ENCODE measurements at regions not wholly inside any gene's neighbourhood (a gene's known extent, or its start where the extent isn't known, plus 50 kb on each side); places are given as distances from the start of the nearest gene placed in this dataset.

DNA sequence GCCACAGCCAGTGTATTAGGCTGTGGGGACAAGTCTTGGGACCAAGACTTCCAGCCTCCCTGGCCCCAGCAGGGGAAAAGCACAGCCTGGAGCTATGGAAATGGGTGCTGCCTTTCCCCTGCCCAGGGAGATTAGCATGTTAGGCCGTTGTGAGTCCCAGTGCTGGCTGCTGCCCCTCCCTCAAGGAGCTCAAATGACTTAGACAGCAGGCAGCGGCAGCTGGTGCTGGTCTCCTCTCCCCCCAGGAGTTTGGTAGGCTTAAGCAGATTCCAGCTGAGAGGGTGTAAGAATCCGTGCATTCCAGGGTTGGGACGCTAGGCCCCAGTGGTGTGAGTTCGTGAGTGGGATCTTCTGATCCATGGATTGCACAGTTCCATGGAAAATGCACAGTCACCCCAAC lies 301.5 kb upstream of the PHF14 start:
- WGBS, 3 donors: 81 to 87% (median 83%) methylated on average over 5 of the region's 5 CpGs
- no peaks in the 10 kb centered on the region for H3K9me3 ChIP-seq
- DNase-seq: no peak
- no peak overlapping the region for H3K27ac ChIP-seq
- no peak overlapping the region for H3K4me3 ChIP-seq
- intact Hi-C loops (cut with DNase I): no loop called here
- H3K27me3 ChIP-seq: no peaks in the 10 kb centered on the region
- no peaks in the 10 kb centered on the region for H3K36me3 ChIP-seq
- TF ChIP-seq EP300 (IDR thresholded peaks at IDR 0.05) (no peak), POLR2A (IDR thresholded peaks at IDR 0.05) (no peak)
- TF ChIP-seq, protein P1, sequence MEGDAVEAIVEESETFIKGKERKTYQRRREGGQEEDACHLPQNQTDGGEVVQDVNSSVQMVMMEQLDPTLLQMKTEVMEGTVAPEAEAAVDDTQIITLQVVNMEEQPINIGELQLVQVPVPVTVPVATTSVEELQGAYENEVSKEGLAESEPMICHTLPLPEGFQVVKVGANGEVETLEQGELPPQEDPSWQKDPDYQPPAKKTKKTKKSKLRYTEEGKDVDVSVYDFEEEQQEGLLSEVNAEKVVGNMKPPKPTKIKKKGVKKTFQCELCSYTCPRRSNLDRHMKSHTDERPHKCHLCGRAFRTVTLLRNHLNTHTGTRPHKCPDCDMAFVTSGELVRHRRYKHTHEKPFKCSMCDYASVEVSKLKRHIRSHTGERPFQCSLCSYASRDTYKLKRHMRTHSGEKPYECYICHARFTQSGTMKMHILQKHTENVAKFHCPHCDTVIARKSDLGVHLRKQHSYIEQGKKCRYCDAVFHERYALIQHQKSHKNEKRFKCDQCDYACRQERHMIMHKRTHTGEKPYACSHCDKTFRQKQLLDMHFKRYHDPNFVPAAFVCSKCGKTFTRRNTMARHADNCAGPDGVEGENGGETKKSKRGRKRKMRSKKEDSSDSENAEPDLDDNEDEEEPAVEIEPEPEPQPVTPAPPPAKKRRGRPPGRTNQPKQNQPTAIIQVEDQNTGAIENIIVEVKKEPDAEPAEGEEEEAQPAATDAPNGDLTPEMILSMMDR (IDR thresholded peaks at IDR 0.05): no peak
- H3K4me1 ChIP-seq (ENCODE audit: insufficient read depth): no peaks in the 10 kb centered on the region

DNA sequence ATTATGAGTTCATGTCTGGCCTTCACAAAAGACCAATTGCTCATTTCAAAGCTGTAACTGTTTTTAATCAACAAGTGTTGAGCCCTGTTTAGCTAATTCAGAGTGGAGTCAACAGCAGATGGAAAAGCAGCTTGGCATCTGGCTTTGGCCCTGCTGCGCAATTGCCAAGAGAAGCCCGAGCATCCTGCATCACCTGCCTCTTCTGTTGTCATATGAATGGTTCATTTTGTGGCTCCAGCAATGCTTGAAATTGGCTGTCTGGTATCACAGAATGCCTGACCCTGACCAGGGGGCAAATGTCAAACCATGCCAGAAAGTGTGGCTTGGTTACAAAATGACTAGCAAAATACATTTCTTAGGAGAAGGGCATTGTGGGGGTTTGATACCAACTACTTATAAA lies 296.5 kb upstream of the PHF14 start:
- no peak for DNase-seq
- no peak overlapping the region for H3K4me3 ChIP-seq
- H3K4me1 ChIP-seq (ENCODE audit: insufficient read depth): no peaks in the 10 kb centered on the region
- H3K36me3 ChIP-seq: no peaks in the 10 kb centered on the region
- TF ChIP-seq EP300 (IDR thresholded peaks at IDR 0.05) (no peak), POLR2A (IDR thresholded peaks at IDR 0.05) (no peak)
- TF ChIP-seq, protein P1 (IDR thresholded peaks at IDR 0.05): no peak
- H3K27ac ChIP-seq: no peak overlapping the region
- intact Hi-C loops (cut with DNase I): no loop called here
- no peaks in the 10 kb centered on the region for H3K27me3 ChIP-seq
- WGBS, 3 donors: 75 to 92% (median 81%) methylated on average over 2 of the region's 2 CpGs
- no peaks in the 10 kb centered on the region for H3K9me3 ChIP-seq

DNA sequence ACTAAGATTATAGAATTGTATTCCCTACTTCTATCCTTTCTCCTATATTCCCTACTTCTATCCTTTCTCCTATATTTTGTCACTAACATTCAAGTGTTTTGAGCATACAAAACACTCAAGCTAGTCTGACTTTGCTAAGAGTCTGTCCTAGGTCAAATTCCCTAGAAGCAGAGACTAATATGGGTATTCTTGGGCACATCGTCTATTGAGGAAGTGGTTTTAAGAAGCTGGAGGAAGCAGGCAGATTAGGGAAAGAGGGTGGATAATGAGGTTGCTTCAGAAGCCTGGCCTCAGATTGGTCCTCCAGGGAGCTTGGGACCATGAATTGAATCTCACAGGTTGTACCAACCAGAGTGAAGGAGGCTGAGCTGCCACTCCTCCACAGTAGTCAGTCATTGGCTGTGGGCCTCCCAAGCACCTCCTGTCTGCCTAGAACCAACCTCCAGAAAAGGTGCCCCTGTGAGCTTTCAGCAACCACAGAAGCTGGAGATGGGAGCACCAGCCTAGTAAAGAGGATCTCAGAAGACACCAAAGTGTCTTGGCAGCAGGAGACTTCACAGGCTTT lies 295.9 kb upstream of the PHF14 start:
- no peak overlapping the region for H3K4me3 ChIP-seq
- no peaks in the 10 kb centered on the region for H3K9me3 ChIP-seq
- no peaks in the 10 kb centered on the region for H3K36me3 ChIP-seq
- 77 to 86% (median 86%) methylated on average over 1 of the region's 1 CpG for WGBS, 3 donors
- H3K27ac ChIP-seq: no peak overlapping the region
- intact Hi-C loops (cut with DNase I): no loop called here
- no peaks in the 10 kb centered on the region for H3K27me3 ChIP-seq
- TF ChIP-seq POLR2A (IDR thresholded peaks at IDR 0.05) (no peak), EP300 (IDR thresholded peaks at IDR 0.05) (no peak)
- TF ChIP-seq, protein P1 (IDR thresholded peaks at IDR 0.05): no peak
- DNase-seq: no peak
- no peaks in the 10 kb centered on the region for H3K4me1 ChIP-seq (ENCODE audit: insufficient read depth)

DNA sequence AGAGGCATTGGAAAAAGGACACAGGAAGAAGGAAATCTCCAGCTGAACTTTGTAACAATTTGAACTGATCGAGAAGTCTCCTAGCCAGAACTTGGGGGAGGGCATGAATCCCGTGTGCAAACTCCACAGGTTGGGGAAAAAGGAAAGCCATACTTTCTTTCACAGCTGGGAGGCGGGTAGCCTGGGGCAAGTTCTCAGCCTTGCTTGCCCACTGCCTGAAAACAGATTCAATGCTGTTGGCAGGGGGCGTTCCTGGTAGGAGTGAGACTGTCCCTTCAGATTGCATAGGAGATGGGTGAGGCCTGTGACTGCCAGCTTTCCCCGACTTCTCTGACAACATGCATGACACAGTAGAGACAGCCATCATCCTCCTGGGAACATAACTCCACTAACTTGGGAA lies 289.1 kb upstream of the PHF14 start:
- H3K27ac ChIP-seq: no peak overlapping the region
- no peaks in the 10 kb centered on the region for H3K27me3 ChIP-seq
- no peaks in the 10 kb centered on the region for H3K4me1 ChIP-seq (ENCODE audit: insufficient read depth)
- H3K36me3 ChIP-seq: no peaks in the 10 kb centered on the region
- TF ChIP-seq POLR2A (IDR thresholded peaks at IDR 0.05) (no peak), EP300 (IDR thresholded peaks at IDR 0.05) (no peak)
- no peak for DNase-seq
- WGBS, 3 donors: 87 to 93% (median 91%) methylated on average over 5 of the region's 5 CpGs
- no peaks in the 10 kb centered on the region for H3K9me3 ChIP-seq
- H3K4me3 ChIP-seq: no peak overlapping the region
- intact Hi-C loops (cut with DNase I): no loop called here

DNA sequence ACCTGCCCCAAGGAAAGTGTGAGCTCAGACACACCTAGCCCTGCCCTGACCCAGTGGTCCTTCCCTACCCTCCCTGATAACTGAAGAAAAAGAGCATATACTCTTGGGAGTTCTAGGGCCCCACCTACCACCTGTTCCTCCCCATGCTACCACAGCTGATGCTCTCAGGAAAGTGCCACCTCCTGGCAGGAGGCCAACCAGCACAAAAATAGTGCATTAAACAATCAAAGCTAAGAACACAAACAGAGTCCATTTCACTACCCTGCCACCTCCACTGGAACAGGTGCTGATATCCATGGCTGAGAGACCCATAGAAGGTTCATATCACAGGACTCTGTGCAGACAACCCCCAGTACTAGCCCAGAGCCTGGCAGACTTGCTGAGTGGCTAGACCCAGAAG lies 288.6 kb upstream of the PHF14 start:
- Histone ChIP-seq H3K4me3 (no peak overlapping the region), H3K9me3 (no peaks in the 10 kb centered on the region), H3K4me1 (ENCODE audit: insufficient read depth) (no peaks in the 10 kb centered on the region), H3K27me3 (no peaks in the 10 kb centered on the region), H3K27ac (no peak overlapping the region), H3K36me3 (no peaks in the 10 kb centered on the region)
- DNase-seq: no peak
- intact Hi-C loops (cut with DNase I): no loop called here
- TF ChIP-seq POLR2A (IDR thresholded peaks at IDR 0.05): no peak
- TF ChIP-seq, protein P1 (IDR thresholded peaks at IDR 0.05): no peak
- TF ChIP-seq EP300 (IDR thresholded peaks at IDR 0.05): no peak
